Hepatocyte (in vitro differentiated cells): ENCODE measurements at regions not wholly inside any gene's neighbourhood (a gene's known extent, or its start where the extent isn't known, plus 50 kb on each side); places are given as distances from the start of the nearest gene placed in this dataset.

Experiments
- CTCF ChIP-seq: fragments of 200-600 bp; sonication (generic); IDR thresholded peaks from 2 replicates; pipeline ENCODE4 v1.5.1; 2016; ENCODE audit warnings: antibody characterized with exemption, mild to moderate bottlenecking; ENCODE audit not compliant: poor library complexity
- EZH2 ChIP-seq: fragments of 200-600 bp; sonication (generic); IDR thresholded peaks from 2 replicates; pipeline ENCODE4 v1.6.1; 2016; ENCODE audit warnings: antibody characterized with exemption, mild to moderate bottlenecking, borderline replicate concordance

GRCh38 chr2:11989354-11989703, 242.9 kb downstream of the LPIN1 start:
- TF ChIP-seq EZH2 (no peak), CTCF (no peak)
